ENCODE measurements at regions not wholly inside any gene's neighbourhood (a gene's known extent, or its start where the extent isn't known, plus 50 kb on each side); places are given as distances from the start of the nearest gene placed in this dataset.

DNA sequence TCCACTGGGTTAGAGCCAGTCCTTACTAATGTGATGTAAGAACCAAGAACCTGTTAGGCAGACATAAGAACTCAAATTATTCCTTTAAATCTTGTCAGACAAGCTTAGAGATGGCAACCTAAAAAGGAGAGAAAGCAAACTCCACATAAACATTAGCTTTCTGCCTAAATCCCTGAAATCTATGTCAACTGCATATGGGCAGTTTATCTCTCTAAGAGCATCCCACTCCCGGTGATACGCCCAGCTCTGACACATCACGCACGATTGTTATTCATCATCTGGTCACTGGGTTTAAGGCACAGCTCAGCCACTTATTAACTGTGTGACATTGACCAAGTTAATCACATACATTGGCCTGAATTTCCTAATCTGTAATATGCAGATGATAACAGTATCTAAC is 323.7 kb downstream of the HHIPL2 start:
- intact Hi-C loops (cut with micrococcal nuclease), result no loop called here

DNA sequence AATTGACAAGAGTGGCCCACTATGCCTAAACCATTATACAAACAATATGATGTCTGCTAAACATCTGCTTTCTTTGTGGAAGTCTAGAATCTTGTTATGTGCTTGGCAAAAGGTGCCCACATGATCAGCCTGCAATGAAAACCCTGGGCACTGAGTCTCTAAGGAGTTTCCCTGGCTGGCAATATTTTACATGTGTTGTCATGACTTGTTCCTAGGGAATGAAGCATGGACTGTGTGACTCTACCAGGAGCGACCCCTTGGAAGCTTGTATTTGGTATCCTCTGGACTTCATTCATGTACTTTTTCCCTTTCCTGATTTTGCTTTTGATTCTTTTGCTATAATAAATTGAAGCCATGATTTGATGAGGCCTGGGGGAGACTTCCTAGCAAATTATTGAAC is 324.9 kb downstream of the HHIPL2 start:
- intact Hi-C loops (cut with micrococcal nuclease), result no loop called here
- no peak overlapping the region for H3K9ac ChIP-seq (ENCODE audit: low read length)
- H3K4me3 ChIP-seq (replicated peaks in 1 of 2; ENCODE audit: low read depth in 1 of 2, low read length in 2 of 2), result no peak overlapping the region
- TF ChIP-seq SP1 (IDR thresholded peaks at IDR 0.05; ENCODE audit: low read depth) (no peak), POLR2AphosphoS5 (IDR thresholded peaks at IDR 0.05; ENCODE audit: low read depth, low read length) (no peak), TCF7L2 (IDR thresholded peaks at IDR 0.05; ENCODE audit: borderline replicate concordance, extremely low read depth, insufficient read depth, insufficient read length) (no peak), CTCF (IDR thresholded peaks at IDR 0.05 in 2 of 3, conservative IDR thresholded peaks at IDR 0.05 in 1 of 3; ENCODE audit: borderline replicate concordance in 1 of 3, insufficient read depth in 1 of 3, low read depth in 2 of 3, low read length in 2 of 3) (no peak), ZFX (IDR thresholded peaks at IDR 0.05) (no peak), MAX (IDR thresholded peaks at IDR 0.05) (no peak), EZH2 (IDR thresholded peaks at IDR 0.05) (no peak)
- TF ChIP-seq, protein P1, sequence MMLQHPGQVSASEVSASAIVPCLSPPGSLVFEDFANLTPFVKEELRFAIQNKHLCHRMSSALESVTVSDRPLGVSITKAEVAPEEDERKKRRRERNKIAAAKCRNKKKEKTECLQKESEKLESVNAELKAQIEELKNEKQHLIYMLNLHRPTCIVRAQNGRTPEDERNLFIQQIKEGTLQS (IDR thresholded peaks at IDR 0.05), result no peak
- TF ChIP-seq, protein P2, sequence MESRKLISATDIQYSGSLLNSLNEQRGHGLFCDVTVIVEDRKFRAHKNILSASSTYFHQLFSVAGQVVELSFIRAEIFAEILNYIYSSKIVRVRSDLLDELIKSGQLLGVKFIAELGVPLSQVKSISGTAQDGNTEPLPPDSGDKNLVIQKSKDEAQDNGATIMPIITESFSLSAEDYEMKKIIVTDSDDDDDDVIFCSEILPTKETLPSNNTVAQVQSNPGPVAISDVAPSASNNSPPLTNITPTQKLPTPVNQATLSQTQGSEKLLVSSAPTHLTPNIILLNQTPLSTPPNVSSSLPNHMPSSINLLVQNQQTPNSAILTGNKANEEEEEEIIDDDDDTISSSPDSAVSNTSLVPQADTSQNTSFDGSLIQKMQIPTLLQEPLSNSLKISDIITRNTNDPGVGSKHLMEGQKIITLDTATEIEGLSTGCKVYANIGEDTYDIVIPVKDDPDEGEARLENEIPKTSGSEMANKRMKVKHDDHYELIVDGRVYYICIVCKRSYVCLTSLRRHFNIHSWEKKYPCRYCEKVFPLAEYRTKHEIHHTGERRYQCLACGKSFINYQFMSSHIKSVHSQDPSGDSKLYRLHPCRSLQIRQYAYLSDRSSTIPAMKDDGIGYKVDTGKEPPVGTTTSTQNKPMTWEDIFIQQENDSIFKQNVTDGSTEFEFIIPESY (IDR thresholded peaks at IDR 0.05; ENCODE audit: extremely low read depth, insufficient replicate concordance, low read length), result no peak
- BruUV-seq (replicated peaks), result no TSS peak
- H3K27ac ChIP-seq (ENCODE audit: low read depth, low read length), result no peak overlapping the region
- POLR2A ChIA-PET, result no interaction called here
- RAD21 ChIA-PET (ENCODE audit: low non-redundant PET in 1 of 2, low total read pairs in 2 of 2, uncharacterized antibody in 2 of 2, unreplicated experiment in 2 of 2), result no interaction called here
- H3K9me2 ChIP-seq (ENCODE audit: insufficient read depth), result no peaks in the 10 kb centered on the region
- CTCF ChIA-PET, result no interaction called here
- no peaks in the 10 kb centered on the region for H3K4me1 ChIP-seq (ENCODE audit: control insufficient read depth in 1 of 2, insufficient read depth in 2 of 2, low read length in 2 of 2)
- no peaks in the 10 kb centered on the region for H3K9me3 ChIP-seq (ENCODE audit: control insufficient read depth in 1 of 2, insufficient read depth in 1 of 2, low read depth in 1 of 2, low read length in 2 of 2)
- no peaks in the 10 kb centered on the region for H3K27me3 ChIP-seq (ENCODE audit: insufficient read depth, low read length)
- no peaks in the 10 kb centered on the region for H3K79me2 ChIP-seq (ENCODE audit: insufficient read depth, low read length)
- ATAC-seq, result no peak
- no peak overlapping the region for H3K4me2 ChIP-seq (ENCODE audit: low read length)
- H4K20me1 ChIP-seq (ENCODE audit: insufficient read depth), result no peaks in the 10 kb centered on the region
- no peaks in the 10 kb centered on the region for H3K36me3 ChIP-seq (ENCODE audit: control insufficient read depth in 1 of 2, insufficient read depth in 2 of 2, low read length in 2 of 2)
- no peak overlapping the region for H2AFZ ChIP-seq (ENCODE audit: low read depth, low read length, poor library complexity, severe bottlenecking)
- no peak for DNase-seq (ENCODE audit: low read depth, low spot score)

More for the DNA sequence above, 323.7 kb downstream of the HHIPL2 start:
- no peaks in the 10 kb centered on the region for H3K9me3 ChIP-seq (ENCODE audit: control insufficient read depth in 1 of 2, insufficient read depth in 1 of 2, low read depth in 1 of 2, low read length in 2 of 2)
- no peak overlapping the region for H3K27ac ChIP-seq (ENCODE audit: low read depth, low read length)
- no peak overlapping the region for H3K4me3 ChIP-seq (replicated peaks in 1 of 2; ENCODE audit: low read depth in 1 of 2, low read length in 2 of 2)
- ATAC-seq (no peak), DNase-seq (ENCODE audit: low read depth, low spot score) (no peak)
- H3K4me2 ChIP-seq (ENCODE audit: low read length), result no peak overlapping the region
- no peaks in the 10 kb centered on the region for H3K36me3 ChIP-seq (ENCODE audit: control insufficient read depth in 1 of 2, insufficient read depth in 2 of 2, low read length in 2 of 2)
- H3K79me2 ChIP-seq (ENCODE audit: insufficient read depth, low read length), result no peaks in the 10 kb centered on the region
- POLR2A ChIA-PET, result interaction anchor here (0.9 kb wide), 1 partner anchor 155 kb away, joined by 3 read pairs; no protein-coding TSS in a partner anchor
- H3K9ac ChIP-seq (ENCODE audit: low read length), result no peak overlapping the region
- CTCF ChIA-PET, result no interaction called here
- BruUV-seq (replicated peaks), result no TSS peak
- no peak overlapping the region for H2AFZ ChIP-seq (ENCODE audit: low read depth, low read length, poor library complexity, severe bottlenecking)
- RAD21 ChIA-PET (ENCODE audit: low non-redundant PET in 1 of 2, low total read pairs in 2 of 2, uncharacterized antibody in 2 of 2, unreplicated experiment in 2 of 2), result no interaction called here
- no peaks in the 10 kb centered on the region for H3K27me3 ChIP-seq (ENCODE audit: insufficient read depth, low read length)
- no peak for TF ChIP-seq SRF (IDR thresholded peaks at IDR 0.05; ENCODE audit: low read depth)
- no peak for TF ChIP-seq EZH2 (IDR thresholded peaks at IDR 0.05)
- TF ChIP-seq JUND (IDR thresholded peaks at IDR 0.05), result no peak
- TF ChIP-seq POLR2A (IDR thresholded peaks at IDR 0.05; ENCODE audit: borderline replicate concordance, extremely low read depth, insufficient read depth, insufficient read length), result no peak
- no peaks in the 10 kb centered on the region for H3K9me2 ChIP-seq (ENCODE audit: insufficient read depth)
- no peaks in the 10 kb centered on the region for H4K20me1 ChIP-seq (ENCODE audit: insufficient read depth)
- no peaks in the 10 kb centered on the region for H3K4me1 ChIP-seq (ENCODE audit: control insufficient read depth in 1 of 2, insufficient read depth in 2 of 2, low read length in 2 of 2)

Measured in HCT116 (cell line).